Kidney epithelial cell (primary cell): ENCODE measurements at regions not wholly inside any gene's neighbourhood (a gene's known extent, or its start where the extent isn't known, plus 50 kb on each side); places are given as distances from the start of the nearest gene placed in this dataset.
"Not testable (repeated sequence)": the region's sequence is repeated elsewhere in the genome, so short reads cannot be mapped to it uniquely, and the experiment has no call there.

Experiments
- DNase-seq: peaks from one replicate; pipeline ENCODE4 v3.0.0-alpha.2; 2010; ENCODE audit warnings: low read depth
- H3K27me3 ChIP-seq: 2 replicates; pipeline ENCODE4 v1.6.0; 2011; ENCODE audit warnings: low read length; ENCODE audit not compliant: control insufficient read depth, insufficient read depth
- H3K36me3 ChIP-seq: 2 replicates; pipeline ENCODE4 v1.5.1; 2011; ENCODE audit warnings: low read length; ENCODE audit not compliant: control insufficient read depth, insufficient read depth
- H3K4me3 ChIP-seq: 2 replicates; pipeline ENCODE4 v1.5.1; 2011; ENCODE audit warnings: low read depth, mild to moderate bottlenecking, control low read depth, low read length
- CTCF ChIP-seq: IDR thresholded peaks from 2 replicates; pipeline ENCODE4 v1.5.1; 2011; ENCODE audit warnings: mild to moderate bottlenecking, moderate library complexity, low read length, control low read depth, inconsistent platforms; ENCODE audit not compliant: insufficient read depth, poor library complexity, severe bottlenecking

- Histone ChIP-seq H3K36me3 (no peaks in the 10 kb centered on the region), H3K27me3 (no peaks in the 10 kb centered on the region), H3K4me3 (no peak overlapping the region)
- TF ChIP-seq CTCF: no peak
- DNase-seq: no peak
These were observed 1495.1 kb downstream of the UQCRFS1 start for GRCh38 chr19:27717825-27718224.

GRCh38 chr19:27716922-27717321 is 1496.0 kb downstream of the UQCRFS1 start:
- Histone ChIP-seq H3K27me3 (no peaks in the 10 kb centered on the region), H3K4me3 (no peak overlapping the region), H3K36me3 (no peaks in the 10 kb centered on the region)
- no peak for TF ChIP-seq CTCF
- no peak for DNase-seq

GRCh38 chr19:27714857-27715256 is 1498.1 kb downstream of the UQCRFS1 start:
- Histone ChIP-seq H3K4me3 (no peak overlapping the region), H3K27me3 (no peaks in the 10 kb centered on the region), H3K36me3 (no peaks in the 10 kb centered on the region)
- TF ChIP-seq CTCF: no peak
- no peak for DNase-seq

- no peaks in the 10 kb centered on the region for H3K27me3 ChIP-seq
- DNase-seq: no peak
- no peaks in the 10 kb centered on the region for H3K36me3 ChIP-seq
- no peak for TF ChIP-seq CTCF
- no peak overlapping the region for H3K4me3 ChIP-seq
These were observed 1503.5 kb downstream of the UQCRFS1 start for GRCh38 chr19:27709496-27709895.

- DNase-seq, H3K4me3 ChIP-seq, H3K36me3 ChIP-seq, H3K27me3 ChIP-seq: not testable (repeated sequence)
These were observed 1504.0 kb downstream of the UQCRFS1 start for GRCh38 chr19:27708986-27709385.

GRCh38 chr19:27707026-27707425 is 1505.9 kb downstream of the UQCRFS1 start:
- not testable (repeated sequence) for H3K27me3 ChIP-seq, DNase-seq, H3K4me3 ChIP-seq, H3K36me3 ChIP-seq

- no peak for DNase-seq
- Histone ChIP-seq H3K27me3 (no peaks in the 10 kb centered on the region), H3K4me3 (no peak overlapping the region), H3K36me3 (no peaks in the 10 kb centered on the region)
- no peak for TF ChIP-seq CTCF
These were observed 1507.1 kb downstream of the UQCRFS1 start for GRCh38 chr19:27705896-27706295.
